Keratinocyte (primary cell): ENCODE measurements at regions not wholly inside any gene's neighbourhood (a gene's known extent, or its start where the extent isn't known, plus 50 kb on each side); places are given as distances from the start of the nearest gene placed in this dataset.

Experiments used
- DNase-seq: peaks from one replicate; pipeline ENCODE4 v3.0.0-alpha.2; 2011; ENCODE audit warnings: low read depth, missing footprints, low spot score
- FAIRE-seq: peaks from 2 replicates; lab custom pipeline; 2011; peaks lifted over from hg19 to GRCh38; lab: Jason Lieb, UNC
- H2AFZ ChIP-seq: 2 replicates; pipeline ENCODE4 v1.6.0; 2012; ENCODE audit warnings: low read length, control low read depth, inconsistent platforms; ENCODE audit not compliant: control insufficient read depth
- H3K27ac ChIP-seq: 2 replicates; pipeline ENCODE4 v1.5.1; 2011; ENCODE audit warnings: low read length; ENCODE audit not compliant: control insufficient read depth, insufficient read depth
- H3K27me3 ChIP-seq: 3 replicates; pipeline ENCODE4 v1.6.0; 2011; ENCODE audit warnings: low read length; ENCODE audit not compliant: control insufficient read depth, insufficient read depth; ENCODE audit errors: extremely low read depth
- H3K36me3 ChIP-seq, 2 experiments: 2 replicates in 1 of 2; 3 replicates in 1 of 2; pipeline ENCODE4 v1.5.1; 2011; ENCODE audit warnings: low read length in 2 of 2, mild to moderate bottlenecking in 1 of 2; ENCODE audit not compliant: control insufficient read depth in 2 of 2, insufficient read depth in 2 of 2; ENCODE audit errors: extremely low read depth in 1 of 2
- H3K4me1 ChIP-seq: 3 replicates; pipeline ENCODE4 v1.5.1; 2011; ENCODE audit warnings: low read length; ENCODE audit not compliant: control insufficient read depth, insufficient read depth; ENCODE audit errors: extremely low read depth
- H3K4me2 ChIP-seq: 3 replicates; pipeline ENCODE4 v1.6.0; 2011; ENCODE audit warnings: low read depth, low read length; ENCODE audit not compliant: control insufficient read depth, insufficient read depth; ENCODE audit errors: extremely low read depth
- H3K4me3 ChIP-seq, 3 experiments: fragments of 200-600 bp in 1 of 3; sonication (generic) in 1 of 3; 2 replicates in 2 of 3; 3 replicates in 1 of 3; pipeline ENCODE4 v1.5.1; 2011 to 2016; ENCODE audit warnings: low read length in 3 of 3, mild to moderate bottlenecking in 3 of 3, control low read depth in 2 of 3, inconsistent platforms in 1 of 3, low read depth in 1 of 3, mixed read lengths in 1 of 3, mixed run types in 1 of 3, moderate library complexity in 1 of 3; ENCODE audit not compliant: control insufficient read depth in 2 of 3, insufficient read depth in 2 of 3; ENCODE audit errors: extremely low read depth in 1 of 3
- H3K79me2 ChIP-seq: 2 replicates; pipeline ENCODE4 v1.6.0; 2012; ENCODE audit warnings: low read length; ENCODE audit not compliant: control insufficient read depth, insufficient read depth
- H3K9ac ChIP-seq: 3 replicates; pipeline ENCODE4 v1.6.0; 2011; ENCODE audit warnings: low read length; ENCODE audit not compliant: control insufficient read depth, insufficient read depth; ENCODE audit errors: extremely low read depth
- H3K9me1 ChIP-seq: 3 replicates; pipeline ENCODE4 v1.6.0; 2011; ENCODE audit warnings: low read length; ENCODE audit not compliant: control insufficient read depth, insufficient read depth; ENCODE audit errors: extremely low read depth
- H3K9me3 ChIP-seq: 2 replicates; pipeline ENCODE4 v1.5.1; 2012; ENCODE audit warnings: low read depth, low read length; ENCODE audit not compliant: control insufficient read depth
- H4K20me1 ChIP-seq: 3 replicates; pipeline ENCODE4 v1.6.0; 2011; ENCODE audit warnings: low read length; ENCODE audit not compliant: control insufficient read depth, insufficient read depth; ENCODE audit errors: extremely low read depth
- EZH2 ChIP-seq: IDR thresholded peaks from one replicate; pipeline ENCODE4 v1.6.1; 2012; ENCODE audit warnings: inconsistent platforms, mild to moderate bottlenecking, low read length, moderate library complexity
- dilution Hi-C: fragments of 300-500 bp; cut with MboI; formaldehyde crosslinking; loops from one replicate; pipeline ENCODE4 v1.7.0; 2020; ENCODE audit warnings: low sequenced_read_pairs; ENCODE audit not compliant: extremely low pct_ligation_motif_present
- TF ChIP-seq, protein P1 (sequence below), 3 experiments: IDR thresholded peaks in 1 of 3; conservative IDR thresholded peaks in 1 of 3; optimal IDR thresholded peaks in 1 of 3; 2 replicates in 2 of 3; 3 replicates in 1 of 3; pipeline versions ENCODE3 to v1.5.1; 2011; ENCODE audit warnings: low read length in 3 of 3, mild to moderate bottlenecking in 3 of 3, moderate library complexity in 2 of 3, control low read depth in 1 of 3, inconsistent platforms in 1 of 3; ENCODE audit not compliant: insufficient read depth in 2 of 3; ENCODE audit errors: extremely low read depth in 1 of 3

DNA sequence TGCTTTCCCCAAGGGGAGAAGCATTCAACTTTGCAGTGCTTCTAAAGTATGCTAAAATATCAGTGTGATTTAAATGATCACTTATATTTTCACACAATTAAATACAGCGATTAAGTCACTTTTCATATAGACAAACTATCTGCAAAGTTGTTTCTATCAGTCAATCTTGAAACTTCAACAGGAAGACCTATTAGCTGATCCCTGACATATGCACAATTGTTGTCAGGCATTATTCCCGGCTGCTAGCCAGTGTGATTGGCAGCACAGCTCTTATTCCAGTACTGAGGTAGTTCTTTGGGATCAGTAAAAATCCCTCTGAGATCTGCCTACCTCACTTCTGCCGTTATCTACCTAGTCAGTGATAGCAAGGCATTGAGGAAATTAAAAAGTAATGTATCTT lies 629.5 kb downstream of the NR4A2 start:
- Histone ChIP-seq H3K4me1 (no peaks in the 10 kb centered on the region), H3K9ac (no peak overlapping the region), H3K79me2 (no peaks in the 10 kb centered on the region), H3K9me1 (no peaks in the 10 kb centered on the region), H3K4me3 (no peak overlapping the region), H3K27me3 (no peaks in the 10 kb centered on the region), H3K36me3 (no peaks in the 10 kb centered on the region), H3K4me2 (no peak overlapping the region), H3K27ac (no peak overlapping the region), H4K20me1 (no peaks in the 10 kb centered on the region), H2AFZ (no peak overlapping the region), H3K9me3 (no peaks in the 10 kb centered on the region)
- DNase-seq (no peak), FAIRE-seq (no peak)
- dilution Hi-C loops: no loop called here
- TF ChIP-seq, protein P1, sequence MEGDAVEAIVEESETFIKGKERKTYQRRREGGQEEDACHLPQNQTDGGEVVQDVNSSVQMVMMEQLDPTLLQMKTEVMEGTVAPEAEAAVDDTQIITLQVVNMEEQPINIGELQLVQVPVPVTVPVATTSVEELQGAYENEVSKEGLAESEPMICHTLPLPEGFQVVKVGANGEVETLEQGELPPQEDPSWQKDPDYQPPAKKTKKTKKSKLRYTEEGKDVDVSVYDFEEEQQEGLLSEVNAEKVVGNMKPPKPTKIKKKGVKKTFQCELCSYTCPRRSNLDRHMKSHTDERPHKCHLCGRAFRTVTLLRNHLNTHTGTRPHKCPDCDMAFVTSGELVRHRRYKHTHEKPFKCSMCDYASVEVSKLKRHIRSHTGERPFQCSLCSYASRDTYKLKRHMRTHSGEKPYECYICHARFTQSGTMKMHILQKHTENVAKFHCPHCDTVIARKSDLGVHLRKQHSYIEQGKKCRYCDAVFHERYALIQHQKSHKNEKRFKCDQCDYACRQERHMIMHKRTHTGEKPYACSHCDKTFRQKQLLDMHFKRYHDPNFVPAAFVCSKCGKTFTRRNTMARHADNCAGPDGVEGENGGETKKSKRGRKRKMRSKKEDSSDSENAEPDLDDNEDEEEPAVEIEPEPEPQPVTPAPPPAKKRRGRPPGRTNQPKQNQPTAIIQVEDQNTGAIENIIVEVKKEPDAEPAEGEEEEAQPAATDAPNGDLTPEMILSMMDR (optimal IDR thresholded peaks at IDR 0.05 in 1 of 3, IDR thresholded peaks at IDR 0.05 in 1 of 3, conservative IDR thresholded peaks at IDR 0.05 in 1 of 3; ENCODE audit: extremely low read depth in 1 of 3, insufficient read depth in 2 of 3, low read length in 3 of 3): no peak
- TF ChIP-seq EZH2: no peak

DNA sequence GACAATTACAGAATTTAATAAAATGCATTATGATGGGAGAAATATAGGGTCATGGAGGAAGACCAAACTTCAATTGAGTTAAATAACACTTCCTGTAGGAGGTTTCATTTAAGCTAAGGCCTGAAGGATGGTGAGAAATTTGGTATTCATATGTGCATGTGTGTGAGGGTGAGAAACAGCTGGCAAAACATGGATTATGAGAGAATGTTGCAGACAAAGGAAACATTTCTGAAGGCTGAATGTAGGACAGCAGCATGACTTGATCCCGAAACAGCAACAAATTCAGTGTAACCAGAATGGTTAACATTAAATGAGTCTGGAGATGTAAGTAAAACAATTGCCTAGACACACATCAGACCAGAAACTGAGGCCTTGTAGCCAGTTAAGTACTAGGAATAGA lies 630.8 kb downstream of the NR4A2 start:
- H3K27ac ChIP-seq: no peak overlapping the region
- FAIRE-seq (no peak), DNase-seq (no peak)
- no peak overlapping the region for H2AFZ ChIP-seq
- no peak overlapping the region for H3K4me2 ChIP-seq
- no peaks in the 10 kb centered on the region for H3K4me1 ChIP-seq
- H3K9me1 ChIP-seq: no peaks in the 10 kb centered on the region
- dilution Hi-C loops: no loop called here
- H4K20me1 ChIP-seq: no peaks in the 10 kb centered on the region
- no peak for TF ChIP-seq EZH2
- TF ChIP-seq, protein P1 (optimal IDR thresholded peaks at IDR 0.05 in 1 of 3, IDR thresholded peaks at IDR 0.05 in 1 of 3, conservative IDR thresholded peaks at IDR 0.05 in 1 of 3; ENCODE audit: extremely low read depth in 1 of 3, insufficient read depth in 2 of 3, low read length in 3 of 3): no peak
- H3K36me3 ChIP-seq: no peaks in the 10 kb centered on the region
- no peaks in the 10 kb centered on the region for H3K27me3 ChIP-seq
- H3K4me3 ChIP-seq: no peak overlapping the region
- H3K9me3 ChIP-seq: no peaks in the 10 kb centered on the region
- no peak overlapping the region for H3K9ac ChIP-seq
- no peaks in the 10 kb centered on the region for H3K79me2 ChIP-seq
